A549 (cell line): ENCODE measurements at regions not wholly inside any gene's neighbourhood (a gene's known extent, or its start where the extent isn't known, plus 50 kb on each side); places are given as distances from the start of the nearest gene placed in this dataset.

Experiments
- POLR2A ChIP-seq: IDR thresholded peaks from 2 replicates; pipeline ENCODE4 v1.6.1; 2012; ENCODE audit warnings: mild to moderate bottlenecking, low read length
- ZC3H11A ChIP-seq: fragments of 450-650 bp; IDR thresholded peaks from 2 replicates; pipeline ENCODE4 v1.6.1; 2014; ENCODE audit warnings: antibody characterized with exemption, mild to moderate bottlenecking
- TF ChIP-seq, protein P1 (sequence below): IDR thresholded peaks from 2 replicates; pipeline ENCODE4 v1.6.1; 2012

DNA sequence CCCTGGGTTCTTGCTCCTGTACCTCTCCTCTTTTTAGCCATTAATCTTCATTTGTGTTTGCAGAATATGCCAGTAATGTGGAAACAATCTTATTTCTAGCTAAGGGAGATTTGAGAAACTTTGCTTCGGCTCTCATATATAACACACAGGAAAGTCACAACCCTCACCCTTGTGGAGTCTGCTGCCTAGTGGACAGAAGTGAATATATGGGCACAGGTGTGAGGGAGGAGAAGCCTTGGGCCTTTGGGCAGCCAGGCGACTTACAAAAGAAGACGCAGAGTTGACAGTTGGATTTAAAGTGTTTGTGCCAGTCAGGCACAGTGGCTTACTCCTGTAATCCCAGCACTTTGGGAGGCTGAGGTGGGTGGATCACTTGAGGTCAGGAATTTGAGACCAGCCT lies 181.8 kb upstream of the TBL1XR1 start:
- TF ChIP-seq POLR2A = no peak
- TF ChIP-seq, protein P1, sequence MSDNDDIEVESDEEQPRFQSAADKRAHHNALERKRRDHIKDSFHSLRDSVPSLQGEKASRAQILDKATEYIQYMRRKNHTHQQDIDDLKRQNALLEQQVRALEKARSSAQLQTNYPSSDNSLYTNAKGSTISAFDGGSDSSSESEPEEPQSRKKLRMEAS = no peak
- TF ChIP-seq ZC3H11A = no peak
